GM10847 (cell line): ENCODE measurements at regions not wholly inside any gene's neighbourhood (a gene's known extent, or its start where the extent isn't known, plus 50 kb on each side); places are given as distances from the start of the nearest gene placed in this dataset.

Experiments used
- POLR2A ChIP-seq: IDR thresholded peaks from 2 replicates; pipeline ENCODE4 v1.6.1; 2011; ENCODE audit not compliant: insufficient read length; ENCODE audit errors: extremely low read depth

GRCh38 chr2:64773461-64774118 is 119.9 kb upstream of the SERTAD2 start:
- no peak for TF ChIP-seq POLR2A

- TF ChIP-seq POLR2A = no peak
These were observed 124.1 kb upstream of the SERTAD2 start for GRCh38 chr2:64777841-64778240.

GRCh38 chr2:64779117-64779690 is 125.5 kb upstream of the SERTAD2 start:
- no peak for TF ChIP-seq POLR2A

GRCh38 chr2:64780041-64780440 is 126.3 kb upstream of the SERTAD2 start:
- TF ChIP-seq POLR2A = no peak

- TF ChIP-seq POLR2A = no peak
These were observed 128.1 kb upstream of the SERTAD2 start for GRCh38 chr2:64781711-64782390.

GRCh38 chr2:64784168-64785061 is 130.7 kb upstream of the SERTAD2 start:
- no peak for TF ChIP-seq POLR2A

GRCh38 chr2:64785245-64785644 is 131.5 kb upstream of the SERTAD2 start:
- no peak for TF ChIP-seq POLR2A

- no peak for TF ChIP-seq POLR2A
These were observed 132.8 kb upstream of the SERTAD2 start for GRCh38 chr2:64786343-64787018.

- no peak for TF ChIP-seq POLR2A
These were observed 133.3 kb upstream of the SERTAD2 start for GRCh38 chr2:64787019-64787365.

- no peak for TF ChIP-seq POLR2A
These were observed 134.0 kb upstream of the SERTAD2 start for GRCh38 chr2:64787698-64788097.

- no peak for TF ChIP-seq POLR2A
These were observed 136.0 kb upstream of the SERTAD2 start for GRCh38 chr2:64789466-64790320.

GRCh38 chr2:64792300-64792699 is 138.6 kb upstream of the SERTAD2 start:
- TF ChIP-seq POLR2A = no peak

- no peak for TF ChIP-seq POLR2A
These were observed 139.4 kb upstream of the SERTAD2 start for GRCh38 chr2:64792995-64793639.

- no peak for TF ChIP-seq POLR2A
These were observed 140.0 kb upstream of the SERTAD2 start for GRCh38 chr2:64793701-64794100.

GRCh38 chr2:64794426-64794995 is 140.8 kb upstream of the SERTAD2 start:
- TF ChIP-seq POLR2A = no peak
